ENCODE measurements at regions not wholly inside any gene's neighbourhood (a gene's known extent, or its start where the extent isn't known, plus 50 kb on each side); places are given as distances from the start of the nearest gene placed in this dataset.

DNA sequence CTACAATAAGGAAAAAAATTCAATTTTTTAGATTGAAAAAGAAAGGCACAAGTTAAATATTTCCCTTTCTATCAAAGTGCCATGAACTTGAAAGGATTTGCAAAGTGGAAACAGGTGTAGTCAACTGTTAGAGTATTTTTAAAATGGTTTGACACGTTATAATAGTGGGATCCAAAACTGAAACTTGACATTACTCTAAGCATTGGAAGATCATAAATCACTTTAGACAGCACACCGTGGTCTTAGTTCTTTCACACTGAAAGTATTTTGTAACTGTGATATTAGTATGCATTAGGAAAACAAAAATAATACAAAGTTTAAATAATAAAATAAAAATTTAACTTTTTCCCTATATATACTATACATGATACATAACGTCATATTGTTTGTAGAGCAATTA, 933.1 kb downstream of the EPHA3 start:
- TF ChIP-seq, protein P1, sequence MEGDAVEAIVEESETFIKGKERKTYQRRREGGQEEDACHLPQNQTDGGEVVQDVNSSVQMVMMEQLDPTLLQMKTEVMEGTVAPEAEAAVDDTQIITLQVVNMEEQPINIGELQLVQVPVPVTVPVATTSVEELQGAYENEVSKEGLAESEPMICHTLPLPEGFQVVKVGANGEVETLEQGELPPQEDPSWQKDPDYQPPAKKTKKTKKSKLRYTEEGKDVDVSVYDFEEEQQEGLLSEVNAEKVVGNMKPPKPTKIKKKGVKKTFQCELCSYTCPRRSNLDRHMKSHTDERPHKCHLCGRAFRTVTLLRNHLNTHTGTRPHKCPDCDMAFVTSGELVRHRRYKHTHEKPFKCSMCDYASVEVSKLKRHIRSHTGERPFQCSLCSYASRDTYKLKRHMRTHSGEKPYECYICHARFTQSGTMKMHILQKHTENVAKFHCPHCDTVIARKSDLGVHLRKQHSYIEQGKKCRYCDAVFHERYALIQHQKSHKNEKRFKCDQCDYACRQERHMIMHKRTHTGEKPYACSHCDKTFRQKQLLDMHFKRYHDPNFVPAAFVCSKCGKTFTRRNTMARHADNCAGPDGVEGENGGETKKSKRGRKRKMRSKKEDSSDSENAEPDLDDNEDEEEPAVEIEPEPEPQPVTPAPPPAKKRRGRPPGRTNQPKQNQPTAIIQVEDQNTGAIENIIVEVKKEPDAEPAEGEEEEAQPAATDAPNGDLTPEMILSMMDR (IDR thresholded peaks at IDR 0.05): no peak
- Histone ChIP-seq H3K4me3 (ENCODE audit: low read depth, low read length) (no peak overlapping the region), H3K36me3 (ENCODE audit: control insufficient read depth, insufficient read depth, low read length) (no peaks in the 10 kb centered on the region), H3K9me3 (ENCODE audit: control insufficient read depth, low read length) (peaks cover 3% of the 10 kb centered on the region), H3K9ac (no peak overlapping the region), H3K27me3 (ENCODE audit: control insufficient read depth, insufficient read depth, low read length) (no peaks in the 10 kb centered on the region), H3K79me2 (no peaks in the 10 kb centered on the region), H3K4me1 (no peaks in the 10 kb centered on the region), H3K4me2 (ENCODE audit: low read length) (no peak overlapping the region), H2AFZ (no peak overlapping the region), H3K27ac (no peak overlapping the region)

DNA sequence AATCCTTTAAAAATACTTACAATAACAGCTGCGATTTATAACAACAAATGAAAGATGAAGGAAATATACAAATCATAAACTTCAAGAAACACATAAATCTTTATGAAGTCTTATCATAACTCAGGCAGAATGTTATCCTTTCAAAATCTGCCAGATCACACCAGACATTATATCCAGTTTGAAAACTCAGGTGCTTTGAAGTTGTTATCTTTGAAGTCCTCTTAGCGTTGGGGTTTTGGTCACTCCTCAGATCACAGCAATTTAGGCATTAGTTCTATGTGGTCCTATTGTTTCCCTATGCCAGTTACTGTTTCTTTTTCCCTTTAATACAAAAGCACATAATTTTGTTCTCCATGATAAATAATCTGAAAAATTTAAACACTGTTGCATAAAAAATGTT, 934.6 kb downstream of the EPHA3 start:
- Histone ChIP-seq H3K4me3 (ENCODE audit: low read depth, low read length) (no peak overlapping the region), H2AFZ (no peak overlapping the region), H3K27ac (no peak overlapping the region), H3K9me3 (ENCODE audit: control insufficient read depth, low read length) (peaks cover 3% of the 10 kb centered on the region), H3K9ac (no peak overlapping the region), H3K4me1 (no peaks in the 10 kb centered on the region), H3K27me3 (ENCODE audit: control insufficient read depth, insufficient read depth, low read length) (no peaks in the 10 kb centered on the region), H3K79me2 (no peaks in the 10 kb centered on the region), H3K36me3 (ENCODE audit: control insufficient read depth, insufficient read depth, low read length) (no peaks in the 10 kb centered on the region), H3K4me2 (ENCODE audit: low read length) (no peak overlapping the region)
- TF ChIP-seq, protein P1 (IDR thresholded peaks at IDR 0.05): no peak

DNA sequence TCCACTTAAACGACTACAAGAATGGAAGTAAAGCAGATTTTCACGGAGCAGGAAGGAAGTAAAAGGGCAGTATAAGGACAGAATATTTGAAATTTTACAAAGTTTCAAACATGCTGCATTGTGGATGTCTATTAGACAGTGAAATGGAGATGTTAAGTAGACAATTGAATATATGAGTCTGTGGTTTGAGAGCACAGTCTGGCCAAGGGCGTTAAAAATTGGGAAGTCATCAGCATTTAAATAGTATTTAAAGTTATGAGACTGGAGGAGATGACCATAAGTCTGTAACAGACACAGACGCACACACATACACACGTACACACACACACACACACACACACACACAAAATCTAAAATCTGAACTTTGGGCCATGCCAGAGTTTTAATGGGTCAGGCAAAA, 935.9 kb downstream of the EPHA3 start:
- no peak overlapping the region for H3K9ac ChIP-seq
- H3K4me1 ChIP-seq: no peaks in the 10 kb centered on the region
- H3K4me2 ChIP-seq (ENCODE audit: low read length): no peak overlapping the region
- peaks cover 3% of the 10 kb centered on the region for H3K9me3 ChIP-seq (ENCODE audit: control insufficient read depth, low read length)
- H3K4me3 ChIP-seq (ENCODE audit: low read depth, low read length): no peak overlapping the region
- H3K36me3 ChIP-seq (ENCODE audit: control insufficient read depth, insufficient read depth, low read length): no peaks in the 10 kb centered on the region
- H3K79me2 ChIP-seq: no peaks in the 10 kb centered on the region
- no peaks in the 10 kb centered on the region for H3K27me3 ChIP-seq (ENCODE audit: control insufficient read depth, insufficient read depth, low read length)
- TF ChIP-seq, protein P1 (IDR thresholded peaks at IDR 0.05): no peak
- no peak overlapping the region for H2AFZ ChIP-seq
- no peak overlapping the region for H3K27ac ChIP-seq

DNA sequence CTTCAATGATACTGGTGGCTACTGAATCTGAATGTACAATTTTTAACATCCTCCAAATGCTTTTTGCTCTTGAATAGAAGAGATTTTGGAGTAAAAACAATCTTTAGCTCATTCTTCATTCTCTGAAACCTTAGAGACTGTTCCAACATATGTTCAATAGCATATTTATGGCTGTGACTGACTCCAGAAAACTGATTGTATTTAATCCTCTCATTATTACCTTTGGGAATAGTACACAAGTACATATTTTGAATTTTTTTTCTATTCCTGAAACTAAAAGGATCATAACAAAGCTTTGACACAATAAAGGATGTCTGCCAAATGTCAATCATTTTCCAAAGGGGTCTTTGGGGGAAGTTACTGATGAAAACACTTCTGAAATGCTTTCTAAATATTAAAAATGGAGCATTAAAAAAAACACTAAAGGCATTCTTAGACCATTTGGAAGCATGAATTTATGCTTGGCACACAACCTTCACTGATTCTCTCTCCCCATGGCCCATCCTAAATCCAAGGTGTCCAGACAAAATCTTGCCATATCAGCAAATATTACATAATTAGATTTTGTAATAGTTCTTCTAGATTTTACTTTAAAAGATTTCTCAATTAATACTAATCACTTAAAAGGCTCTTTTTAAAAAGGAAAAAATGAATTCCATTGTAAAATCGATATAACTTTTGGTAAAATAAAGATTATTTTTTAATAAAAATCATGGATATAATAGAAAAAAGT, 936.8 kb downstream of the EPHA3 start:
- Histone ChIP-seq H2AFZ (no peak overlapping the region), H3K4me2 (ENCODE audit: low read length) (no peak overlapping the region), H3K9me3 (ENCODE audit: control insufficient read depth, low read length) (peaks cover 3% of the 10 kb centered on the region), H3K27ac (no peak overlapping the region), H3K4me1 (no peaks in the 10 kb centered on the region), H3K9ac (no peak overlapping the region), H3K79me2 (no peaks in the 10 kb centered on the region), H3K36me3 (ENCODE audit: control insufficient read depth, insufficient read depth, low read length) (no peaks in the 10 kb centered on the region), H3K27me3 (ENCODE audit: control insufficient read depth, insufficient read depth, low read length) (no peaks in the 10 kb centered on the region), H3K4me3 (ENCODE audit: low read depth, low read length) (no peak overlapping the region)
- TF ChIP-seq, protein P1 (IDR thresholded peaks at IDR 0.05): no peak

DNA sequence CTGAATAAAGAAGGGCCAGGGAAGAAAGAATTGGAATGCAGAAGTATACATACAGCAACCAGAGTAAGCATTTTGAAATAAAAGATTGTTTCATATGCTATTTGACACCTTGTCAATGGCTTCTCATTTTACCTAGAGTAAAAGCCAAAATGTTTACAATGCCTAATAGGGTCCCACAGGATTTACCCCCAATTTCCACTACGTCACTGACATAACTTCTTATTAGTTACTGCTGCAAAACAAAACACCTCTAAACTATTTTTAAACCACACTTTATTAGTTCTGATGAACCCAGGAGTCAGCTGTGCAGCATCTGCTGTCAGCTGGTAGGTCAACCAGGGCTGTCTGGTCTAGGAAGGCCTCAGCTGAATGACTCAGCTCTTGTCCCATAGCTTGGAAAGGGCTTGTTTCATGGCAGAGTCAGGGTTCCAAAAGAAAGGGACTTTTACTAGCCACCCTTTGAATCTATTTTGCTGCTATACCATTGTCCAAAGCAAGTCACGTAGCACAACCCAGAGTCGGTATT, 945.1 kb downstream of the EPHA3 start:
- Histone ChIP-seq H3K27ac (no peak overlapping the region), H3K9me3 (ENCODE audit: control insufficient read depth, low read length) (no peaks in the 10 kb centered on the region), H2AFZ (no peak overlapping the region), H3K27me3 (ENCODE audit: control insufficient read depth, insufficient read depth, low read length) (no peaks in the 10 kb centered on the region), H3K4me2 (ENCODE audit: low read length) (no peak overlapping the region), H3K4me3 (ENCODE audit: low read depth, low read length) (no peak overlapping the region), H3K36me3 (ENCODE audit: control insufficient read depth, insufficient read depth, low read length) (no peaks in the 10 kb centered on the region), H3K4me1 (no peaks in the 10 kb centered on the region), H3K79me2 (no peaks in the 10 kb centered on the region), H3K9ac (no peak overlapping the region)
- TF ChIP-seq, protein P1 (IDR thresholded peaks at IDR 0.05): no peak
